Stimulated activated CD4-positive, alpha-beta T cell treated with anti-CD3 and anti-CD28 coated beads, Interleukin-15, amount 100 ng/mL, for 1 hour (primary cell): ENCODE measurements at regions not wholly inside any gene's neighbourhood (a gene's known extent, or its start where the extent isn't known, plus 50 kb on each side); places are given as distances from the start of the nearest gene placed in this dataset.

ENCODE experiments used
- DNase-seq, 2 donors: peaks; one replicate each; pipeline ENCODE4 v3.0.0-alpha.2; 2020; ENCODE audit warnings: low read depth in 1 of 2, low spot score in 1 of 2

- DNase-seq: no peak
These were observed 237.7 kb downstream of the SYK start for GRCh38 chr9:91039125-91039834.

GRCh38 chr9:91039835-91040140 lies 238.2 kb downstream of the SYK start:
- no peak for DNase-seq

- no peak for DNase-seq
These were observed 239.0 kb downstream of the SYK start for GRCh38 chr9:91040371-91041215.

- DNase-seq: no peak
These were observed 240.4 kb downstream of the SYK start for GRCh38 chr9:91042024-91042423.

- no peak for DNase-seq
These were observed 240.9 kb downstream of the SYK start for GRCh38 chr9:91042541-91042940.

GRCh38 chr9:91043056-91043810 lies 241.6 kb downstream of the SYK start:
- DNase-seq: no peak

GRCh38 chr9:91043811-91044175 lies 242.2 kb downstream of the SYK start:
- DNase-seq: no peak

GRCh38 chr9:91044354-91044753 lies 242.7 kb downstream of the SYK start:
- DNase-seq: no peak

GRCh38 chr9:91045041-91045440 lies 243.4 kb downstream of the SYK start:
- no peak for DNase-seq

GRCh38 chr9:91047529-91047928 lies 245.9 kb downstream of the SYK start:
- peak in 1 of 2 donors; percentile 18 for DNase-seq

GRCh38 chr9:91047993-91048607 lies 246.5 kb downstream of the SYK start:
- DNase-seq: no peak

- no peak for DNase-seq
These were observed 247.1 kb downstream of the SYK start for GRCh38 chr9:91048749-91049148.

GRCh38 chr9:91053824-91054223 lies 252.2 kb downstream of the SYK start:
- DNase-seq: no peak

GRCh38 chr9:91055845-91056244 lies 254.2 kb downstream of the SYK start:
- no peak for DNase-seq

- no peak for DNase-seq
These were observed 254.9 kb downstream of the SYK start for GRCh38 chr9:91056486-91056885.

GRCh38 chr9:91056917-91057316 lies 255.3 kb downstream of the SYK start:
- no peak for DNase-seq

GRCh38 chr9:91059713-91060112 lies 258.1 kb downstream of the SYK start:
- no peak for DNase-seq

GRCh38 chr9:91060520-91061343 lies 259.1 kb downstream of the SYK start:
- no peak for DNase-seq

- no peak for DNase-seq
These were observed 259.9 kb downstream of the SYK start for GRCh38 chr9:91061506-91061905.

GRCh38 chr9:91062281-91062680 lies 260.7 kb downstream of the SYK start:
- no peak for DNase-seq

- no peak for DNase-seq
These were observed 261.9 kb downstream of the SYK start for GRCh38 chr9:91063471-91063870.
